ENCODE measurements at regions not wholly inside any gene's neighbourhood (a gene's known extent, or its start where the extent isn't known, plus 50 kb on each side); places are given as distances from the start of the nearest gene placed in this dataset.

GRCh38 chr12:128019996-128020544 lies 246.9 kb upstream of the TMEM132C start:
- TF ChIP-seq POLR2AphosphoS5 (IDR thresholded peaks at IDR 0.05) (no peak), POLR2A (IDR thresholded peaks at IDR 0.05) (no peak), CTCF (IDR thresholded peaks at IDR 0.05) (no peak)
- H3K27ac ChIP-seq = no peak overlapping the region
- intact Hi-C loops (cut with DNase I) = no loop called here
- no peak overlapping the region for H3K4me3 ChIP-seq
- no peaks in the 10 kb centered on the region for H3K36me3 ChIP-seq
- no peaks in the 10 kb centered on the region for H3K4me1 ChIP-seq (replicated peaks)
- DNase-seq (ENCODE audit: low spot score) = no peak
- WGBS = 68% methylated on average over 9 of the region's 9 CpGs
- no peaks in the 10 kb centered on the region for H3K9me3 ChIP-seq
- no peaks in the 10 kb centered on the region for H3K27me3 ChIP-seq (replicated peaks; ENCODE audit: insufficient read depth)

- TF ChIP-seq POLR2A (IDR thresholded peaks at IDR 0.05) (no peak), CTCF (IDR thresholded peaks at IDR 0.05) (no peak), POLR2AphosphoS5 (IDR thresholded peaks at IDR 0.05) (no peak)
- no peak overlapping the region for H3K4me3 ChIP-seq
- 66% methylated on average over 2 of the region's 2 CpGs for WGBS
- no peaks in the 10 kb centered on the region for H3K4me1 ChIP-seq (replicated peaks)
- no peak for DNase-seq (ENCODE audit: low spot score)
- no peaks in the 10 kb centered on the region for H3K36me3 ChIP-seq
- H3K27ac ChIP-seq = no peak overlapping the region
- H3K27me3 ChIP-seq (replicated peaks; ENCODE audit: insufficient read depth) = no peaks in the 10 kb centered on the region
- intact Hi-C loops (cut with DNase I) = no loop called here
- no peaks in the 10 kb centered on the region for H3K9me3 ChIP-seq
Observed at GRCh38 chr12:128021561-128021960, 245.4 kb upstream of the TMEM132C start.

DNA sequence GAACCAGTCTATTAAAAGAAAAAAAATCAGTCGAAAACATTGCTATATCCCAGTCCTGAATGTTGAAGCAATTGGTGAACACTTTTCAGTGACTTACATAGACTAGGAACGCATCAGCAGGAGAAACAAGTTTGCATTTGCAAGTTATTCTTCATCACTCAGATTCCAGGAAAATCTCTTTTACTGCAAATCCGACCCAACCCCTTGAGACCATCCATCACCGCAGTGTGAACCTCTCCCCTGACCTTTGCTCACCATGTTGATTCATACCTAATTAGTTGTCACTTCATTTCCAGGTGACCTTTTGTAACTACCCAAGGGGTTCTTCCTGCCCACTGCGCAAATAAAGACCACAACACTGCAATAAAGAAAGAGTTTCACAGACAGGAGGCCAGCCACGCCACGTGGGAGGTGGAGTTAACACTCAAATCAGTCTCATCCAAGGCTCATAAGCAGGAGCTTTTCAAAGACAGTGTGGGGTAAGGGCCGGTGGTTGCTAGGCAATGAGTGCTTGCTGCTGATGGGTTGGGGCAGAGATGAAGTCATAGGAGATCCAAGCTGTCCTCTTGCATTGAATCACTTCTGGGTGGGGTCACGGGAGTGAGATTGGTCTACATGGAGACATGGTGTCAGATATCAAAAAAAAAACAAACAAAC lies 241.3 kb upstream of the TMEM132C start:
- DNase-seq (ENCODE audit: low spot score) = no peak
- TF ChIP-seq POLR2A (IDR thresholded peaks at IDR 0.05) (no peak), POLR2AphosphoS5 (IDR thresholded peaks at IDR 0.05) (no peak), CTCF (IDR thresholded peaks at IDR 0.05) (no peak)
- WGBS = 47% methylated on average over 9 of the region's 9 CpGs
- no peak overlapping the region for H3K4me3 ChIP-seq
- H3K36me3 ChIP-seq = no peaks in the 10 kb centered on the region
- no peak overlapping the region for H3K27ac ChIP-seq
- no peaks in the 10 kb centered on the region for H3K9me3 ChIP-seq
- H3K27me3 ChIP-seq (replicated peaks; ENCODE audit: insufficient read depth) = no peaks in the 10 kb centered on the region
- no peaks in the 10 kb centered on the region for H3K4me1 ChIP-seq (replicated peaks)
- intact Hi-C loops (cut with DNase I) = no loop called here

DNA sequence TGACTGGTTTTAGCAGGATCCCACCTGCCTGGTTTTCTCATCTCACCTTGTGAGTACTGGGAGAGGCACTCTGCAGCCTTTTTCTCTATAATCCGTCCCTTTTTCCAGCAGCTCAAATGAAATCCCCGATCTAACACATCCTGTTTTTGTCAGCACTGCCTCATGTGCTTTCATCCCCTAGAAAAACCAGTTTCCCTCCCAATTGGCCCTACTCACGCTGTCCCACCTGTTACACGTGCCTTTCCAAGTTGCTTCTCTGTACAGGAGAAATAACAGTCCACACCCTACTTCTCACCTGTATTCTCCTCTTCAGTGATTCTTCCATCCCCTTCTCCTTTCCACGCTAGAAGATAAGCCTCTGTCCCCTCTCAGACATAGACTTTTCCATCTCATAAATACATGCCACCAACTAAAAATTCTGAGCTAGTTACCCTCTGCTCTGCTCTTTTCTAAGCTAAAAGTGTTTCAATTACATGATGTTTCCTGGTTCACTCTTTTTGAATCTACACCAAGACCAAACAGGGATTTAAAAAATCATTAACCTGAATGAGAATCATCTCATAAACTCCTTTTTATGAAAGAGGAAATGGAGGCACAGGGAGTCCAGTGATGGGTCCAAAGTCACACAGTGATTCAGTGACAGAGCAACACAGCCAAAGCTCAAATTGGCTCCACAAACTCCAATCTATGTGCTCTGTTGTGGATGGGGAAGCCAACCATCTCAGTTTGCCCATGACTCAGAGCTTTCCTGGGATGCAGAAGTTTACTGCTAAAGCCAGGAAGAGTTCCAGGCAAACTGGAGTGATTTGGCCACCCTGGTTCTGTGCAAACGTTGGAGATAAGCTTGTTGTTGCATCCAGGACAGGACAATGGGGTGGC lies 240.0 kb upstream of the TMEM132C start:
- intact Hi-C loops (cut with DNase I) = no loop called here

More for the DNA sequence above, 240.0 kb upstream of the TMEM132C start:
- TF ChIP-seq POLR2AphosphoS5 (IDR thresholded peaks at IDR 0.05) (no peak), POLR2A (IDR thresholded peaks at IDR 0.05) (no peak), CTCF (IDR thresholded peaks at IDR 0.05) (no peak)
- Histone ChIP-seq H3K9me3 (no peaks in the 10 kb centered on the region), H3K27me3 (replicated peaks; ENCODE audit: insufficient read depth) (no peaks in the 10 kb centered on the region), H3K27ac (no peak overlapping the region), H3K36me3 (no peaks in the 10 kb centered on the region), H3K4me3 (no peak overlapping the region), H3K4me1 (replicated peaks) (no peaks in the 10 kb centered on the region)
- 36% methylated on average over 6 of the region's 6 CpGs for WGBS
- DNase-seq (ENCODE audit: low spot score) = no peak

Measured in prostate gland (tissue), 2 donors.